Mesothelial cell of epicardium (in vitro differentiated cells): ENCODE measurements at regions not wholly inside any gene's neighbourhood (a gene's known extent, or its start where the extent isn't known, plus 50 kb on each side); places are given as distances from the start of the nearest gene placed in this dataset.

Experiments
- DNase-seq, 2 experiments: peaks; one replicate each; pipeline ENCODE4 v3.0.0; 2021; ENCODE audit warnings: low spot score in 2 of 2; ENCODE audit not compliant: unreplicated experiment in 2 of 2
- H3K27ac Mint-ChIP-seq: 2 replicates; pipeline ENCODE4 v1.8.0; 2021; ENCODE audit warnings: mixed read lengths
- H3K27me3 Mint-ChIP-seq: 2 replicates; pipeline ENCODE4 v1.8.0; 2021; ENCODE audit warnings: low read depth, mixed read lengths
- H3K36me3 Mint-ChIP-seq: 2 replicates; pipeline ENCODE4 v1.8.0; 2021; ENCODE audit warnings: mixed read lengths
- H3K4me1 Mint-ChIP-seq: 2 replicates; pipeline ENCODE4 v1.8.0; 2021; ENCODE audit warnings: mixed read lengths
- H3K4me3 Mint-ChIP-seq: 2 replicates; pipeline ENCODE4 v1.8.0; 2021; ENCODE audit warnings: mild to moderate bottlenecking, moderate library complexity, mixed read lengths
- H3K9me3 Mint-ChIP-seq: 2 replicates; pipeline ENCODE4 v1.8.0; 2021; ENCODE audit warnings: mixed read lengths
- CTCF ChIP-seq: fragments of 200-600 bp; sonication (generic); IDR thresholded peaks from one replicate; pipeline ENCODE4 v1.5.0; 2021; ENCODE audit warnings: antibody characterized with exemption; ENCODE audit not compliant: unreplicated experiment

GRCh38 chr6:49030251-49031020, 432.6 kb downstream of the MMUT start:
- H3K4me1 Mint-ChIP-seq, result no peaks in the 10 kb centered on the region
- H3K9me3 Mint-ChIP-seq, result no peaks in the 10 kb centered on the region
- H3K4me3 Mint-ChIP-seq, result no peak overlapping the region
- H3K27me3 Mint-ChIP-seq, result no peaks in the 10 kb centered on the region
- no peak for TF ChIP-seq CTCF
- no peaks in the 10 kb centered on the region for H3K36me3 Mint-ChIP-seq
- no peak for DNase-seq
- no peak overlapping the region for H3K27ac Mint-ChIP-seq

- Mint-ChIP-seq H3K4me1 (no peaks in the 10 kb centered on the region), H3K4me3 (no peak overlapping the region), H3K27me3 (no peaks in the 10 kb centered on the region), H3K27ac (no peak overlapping the region), H3K9me3 (peaks cover 19% of the 10 kb centered on the region), H3K36me3 (no peaks in the 10 kb centered on the region)
- TF ChIP-seq CTCF, result no peak
- no peak for DNase-seq
These were observed 435.4 kb downstream of the MMUT start for GRCh38 chr6:49027644-49028043.

GRCh38 chr6:49025273-49026240, 437.5 kb downstream of the MMUT start:
- no peak overlapping the region for H3K27ac Mint-ChIP-seq
- TF ChIP-seq CTCF, result no peak
- DNase-seq, result no peak
- peaks cover 29% of the 10 kb centered on the region for H3K9me3 Mint-ChIP-seq
- H3K4me3 Mint-ChIP-seq, result no peak overlapping the region
- no peaks in the 10 kb centered on the region for H3K27me3 Mint-ChIP-seq
- H3K36me3 Mint-ChIP-seq, result no peaks in the 10 kb centered on the region
- no peaks in the 10 kb centered on the region for H3K4me1 Mint-ChIP-seq

- H3K9me3 Mint-ChIP-seq, result peaks cover 8% of the 10 kb centered on the region
- H3K27ac Mint-ChIP-seq, result no peak overlapping the region
- no peak overlapping the region for H3K4me3 Mint-ChIP-seq
- no peaks in the 10 kb centered on the region for H3K36me3 Mint-ChIP-seq
- H3K4me1 Mint-ChIP-seq, result peaks cover 2% of the 10 kb centered on the region
- no peak for TF ChIP-seq CTCF
- H3K27me3 Mint-ChIP-seq, result peaks cover 3% of the 10 kb centered on the region
- DNase-seq, result no peak
These were observed 458.3 kb downstream of the MMUT start for GRCh38 chr6:49004801-49005200.

GRCh38 chr6:49003348-49003747, 459.7 kb downstream of the MMUT start:
- Mint-ChIP-seq H3K4me1 (peaks cover 2% of the 10 kb centered on the region), H3K4me3 (no peak overlapping the region), H3K27ac (no peak overlapping the region), H3K36me3 (no peaks in the 10 kb centered on the region), H3K9me3 (no peaks in the 10 kb centered on the region), H3K27me3 (peaks cover 3% of the 10 kb centered on the region)
- no peak for DNase-seq
- no peak for TF ChIP-seq CTCF
